K562 (cell line): ENCODE measurements at regions not wholly inside any gene's neighbourhood (a gene's known extent, or its start where the extent isn't known, plus 50 kb on each side); places are given as distances from the start of the nearest gene placed in this dataset.

ENCODE experiments used
- ATAC-seq: fragments of 200-7000 bp; cut with Tn5 transposase; 3 replicates; pipeline ENCODE4 v1.9.1; 2020; ENCODE audit warnings: moderate library complexity
- BruUV-seq: library from RNA; stranded (reverse); fragments of 400-500 nt; replicated peaks from 2 replicates; lab custom pipeline; 2021; lab: Mats Ljungman, UMichigan
- CTCF ChIA-PET: fragments of 300-600 bp; formaldehyde crosslinking; extraction: SDS; loops from one replicate; lab custom pipeline; 2021; ENCODE audit warnings: low intra/inter-chr PET ratio; lab: Yijun Ruan, JAX
- POLR2A ChIA-PET: fragments of 300-600, 350-650 bp; sonication (Branson Sonifier 250); formaldehyde crosslinking; extraction: SDS; loops from one replicate; lab custom pipeline; 2021; ENCODE audit warnings: antibody characterized with exemption, inconsistent platforms; lab: Yijun Ruan, JAX
- DNase-seq, 4 experiments: peaks; one replicate each; pipeline versions ENCODE4 v3.0.0 to v3.0.0-alpha.2; 2011 to 2018; ENCODE audit warnings: low spot score in 3 of 4, mixed read lengths in 3 of 4; ENCODE audit errors: extremely low read depth in 1 of 4
- FAIRE-seq: peaks from 2 replicates; lab custom pipeline; 2011; peaks lifted over from hg19 to GRCh38; lab: Jason Lieb, UNC
- H2AFZ ChIP-seq: 2 replicates; pipeline ENCODE4 v1.6.0; 2011; ENCODE audit warnings: low read depth, low read length, control low read depth, inconsistent platforms
- H3K27ac ChIP-seq: fragments of 200-600 bp; 3 replicates; pipeline ENCODE4 v1.8.0; 2011; ENCODE audit warnings: low read depth, mild to moderate bottlenecking, control low read depth, inconsistent platforms, low read length, moderate library complexity, mixed read lengths; ENCODE audit errors: extremely low read depth
- H3K27me3 ChIP-seq, 2 experiments: fragments of 300-600 bp in 1 of 2; 2 replicates in 1 of 2; 3 replicates in 1 of 2; pipeline versions ENCODE4 v1.6.0 to v1.8.0; 2011; ENCODE audit warnings: inconsistent platforms in 2 of 2, low read length in 2 of 2, mild to moderate bottlenecking in 1 of 2, mixed read lengths in 1 of 2, moderate library complexity in 1 of 2; ENCODE audit not compliant: control insufficient read depth in 2 of 2, insufficient read depth in 2 of 2
- H3K36me3 ChIP-seq: fragments of 300-600 bp; 3 replicates; pipeline ENCODE4 v1.8.0; 2011; ENCODE audit warnings: mild to moderate bottlenecking, low read length, inconsistent platforms; ENCODE audit not compliant: control insufficient read depth, insufficient read depth
- H3K4me1 ChIP-seq, 2 experiments: fragments of 200-600 bp in 1 of 2; replicated peaks in 1 of 2; 2 replicates in 1 of 2; 3 replicates in 1 of 2; pipeline versions ENCODE4 v1.5.1 to v1.8.0; 2011; ENCODE audit warnings: inconsistent platforms in 2 of 2, low read length in 2 of 2, mild to moderate bottlenecking in 1 of 2, mixed read lengths in 1 of 2, moderate library complexity in 1 of 2; ENCODE audit not compliant: control insufficient read depth in 2 of 2, insufficient read depth in 2 of 2
- H3K4me2 ChIP-seq: 2 replicates; pipeline ENCODE4 v1.6.1; 2011; ENCODE audit warnings: low read length, control low read depth, inconsistent platforms, mixed read lengths; ENCODE audit not compliant: insufficient read depth
- H3K4me3 ChIP-seq: fragments of 200-600 bp; sonication (generic), shearing (Covaris generic); 2 replicates; pipeline ENCODE4 v1.5.1; 2016; ENCODE audit warnings: control low read depth, inconsistent platforms
- H3K79me2 ChIP-seq: fragments of 200-600 bp; 3 replicates; pipeline ENCODE4 v1.8.0; 2011; ENCODE audit warnings: low read length, inconsistent platforms; ENCODE audit not compliant: control insufficient read depth, insufficient read depth
- H3K9ac ChIP-seq, 2 experiments: 2 replicates each; pipeline versions ENCODE4 v1.6.0 to v1.6.1; 2011; ENCODE audit warnings: low read depth in 2 of 2, low read length in 2 of 2, control low read depth in 1 of 2, inconsistent platforms in 1 of 2, mild to moderate bottlenecking in 1 of 2, mixed read lengths in 1 of 2; ENCODE audit not compliant: insufficient read depth in 1 of 2
- H3K9me1 ChIP-seq: one replicate; pipeline ENCODE4 v1.6.0; 2011; ENCODE audit warnings: inconsistent platforms, mild to moderate bottlenecking, low read length, moderate library complexity; ENCODE audit not compliant: control insufficient read depth, insufficient read depth
- H3K9me3 ChIP-seq: replicated peaks from 2 replicates; pipeline ENCODE4 v1.5.1; 2011; ENCODE audit warnings: low read depth, low read length, inconsistent platforms; ENCODE audit not compliant: control insufficient read depth, insufficient read depth
- H4K20me1 ChIP-seq: replicated peaks from 2 replicates; pipeline ENCODE4 v1.6.1; 2011; ENCODE audit warnings: low read length, inconsistent platforms, mixed read lengths; ENCODE audit not compliant: control insufficient read depth, insufficient read depth
- CEBPB ChIP-seq: fragments of 450-650 bp; IDR thresholded peaks from 2 replicates; pipeline ENCODE4 v1.6.1; 2016; ENCODE audit warnings: missing genetic modification characterization, missing compliant biosample characterization
- ESRRB ChIP-seq: fragments of 250-450 bp; sonication (Bioruptor Pico); IDR thresholded peaks from 2 replicates; pipeline ENCODE4 v1.5.0; 2020; ENCODE audit warnings: mild to moderate bottlenecking, moderate library complexity, borderline replicate concordance
- FOXA1 ChIP-seq: fragments of 450-650 bp; IDR thresholded peaks from 2 replicates; pipeline ENCODE4 v1.6.1; 2016; ENCODE audit warnings: mild to moderate bottlenecking, borderline replicate concordance
- HNRNPH1 ChIP-seq: fragments of 200-400 bp; formaldehyde crosslinking; optimal IDR thresholded peaks from 2 replicates; pipeline ENCODE3; 2017; ENCODE audit warnings: low read depth, mild to moderate bottlenecking, low read length, moderate library complexity
- KAT7 ChIP-seq: sonication (generic); formaldehyde crosslinking; IDR thresholded peaks from 2 replicates; pipeline ENCODE4 v1.8.0; 2022; ENCODE audit warnings: missing genetic modification reagents, mild to moderate bottlenecking, borderline replicate concordance
- MCM5 ChIP-seq: fragments of 450-650 bp; IDR thresholded peaks from 2 replicates; pipeline ENCODE4 v1.6.1; 2016; ENCODE audit warnings: low read depth
- NCOA6 ChIP-seq: fragments of 450-650 bp; IDR thresholded peaks from 2 replicates; pipeline ENCODE4 v1.6.1; 2017; ENCODE audit warnings: mild to moderate bottlenecking
- ZNF431 ChIP-seq: sonication (generic); formaldehyde crosslinking; IDR thresholded peaks from 2 replicates; pipeline ENCODE4 v1.8.0; 2022; ENCODE audit warnings: mild to moderate bottlenecking, missing genetic modification reagents
- WGBS: fragments of 100-300 bp; shearing (Covaris generic); methylation state at CpG from one replicate; pipeline ENCODE4 v1.1.6; 2016; ENCODE audit warnings: low coverage, mixed read lengths; ENCODE audit not compliant: insufficient coverage; ENCODE audit errors: missing lambda C conversion rate; 5-methylcytosine and 5-hydroxymethylcytosine counted together
- in situ Hi-C: fragments of 300-500 bp; cut with MboI; formaldehyde crosslinking; loops from 4 replicates; pipeline ENCODE4 v1.15.0; 2018; ENCODE audit warnings: inconsistent platforms, mixed read lengths
- intact Hi-C: fragments of 100-400 bp; cut with micrococcal nuclease; formaldehyde crosslinking; loops from 2 replicates; pipeline ENCODE4 v1.14.2; 2022
- TF ChIP-seq, protein P1 (sequence below): sonication (generic); formaldehyde crosslinking; IDR thresholded peaks from 2 replicates; pipeline ENCODE4 v1.8.1; 2023; ENCODE audit warnings: mild to moderate bottlenecking, missing genetic modification reagents

DNA sequence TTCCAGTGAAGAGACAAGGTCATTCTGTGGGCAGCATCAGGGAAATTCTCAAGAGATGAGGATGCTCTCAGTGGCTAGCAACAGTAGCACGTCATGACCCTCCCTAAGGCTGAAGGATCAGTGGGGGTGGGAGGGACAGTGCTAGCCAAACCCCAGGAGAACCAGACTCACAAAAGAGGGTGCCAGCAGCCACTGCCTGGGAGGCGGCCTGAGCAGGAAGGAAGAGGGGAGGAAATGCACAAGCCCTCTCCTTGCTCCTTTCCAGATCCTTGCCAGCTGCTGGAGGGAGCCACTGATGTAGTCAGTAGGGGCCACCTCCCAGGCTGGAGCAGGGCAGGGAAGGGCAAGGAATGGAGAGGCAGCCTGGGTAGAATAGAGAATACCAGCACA is 302.7 kb downstream of the RPS24 start:
- 0% methylated on average over 2 of the region's 2 CpGs for WGBS
- Histone ChIP-seq H3K79me2 (no peaks in the 10 kb centered on the region), H4K20me1 (no peaks in the 10 kb centered on the region), H3K9ac (no peak overlapping the region), H3K9me3 (no peaks in the 10 kb centered on the region), H2AFZ (no peak overlapping the region), H3K36me3 (no peaks in the 10 kb centered on the region), H3K27ac (no peak overlapping the region), H3K27me3 (peaks cover 0 to 36% of the 10 kb centered on the region in 2 experiments; a peak in 2 of 5 replicates), H3K4me1 (no peaks in the 10 kb centered on the region), H3K4me2 (no peak overlapping the region), H3K4me3 (no peak overlapping the region), H3K9me1 (no peaks in the 10 kb centered on the region)
- no TSS peak for BruUV-seq
- ChIA-PET POLR2A (interaction anchor here (0.6 kb wide), 1 partner anchor 111 kb away, joined by 3 read pairs; no protein-coding TSS in a partner anchor), CTCF (no interaction called here)
- no peak for ATAC-seq
- in situ Hi-C loops = no loop called here
- TF ChIP-seq, protein P1, sequence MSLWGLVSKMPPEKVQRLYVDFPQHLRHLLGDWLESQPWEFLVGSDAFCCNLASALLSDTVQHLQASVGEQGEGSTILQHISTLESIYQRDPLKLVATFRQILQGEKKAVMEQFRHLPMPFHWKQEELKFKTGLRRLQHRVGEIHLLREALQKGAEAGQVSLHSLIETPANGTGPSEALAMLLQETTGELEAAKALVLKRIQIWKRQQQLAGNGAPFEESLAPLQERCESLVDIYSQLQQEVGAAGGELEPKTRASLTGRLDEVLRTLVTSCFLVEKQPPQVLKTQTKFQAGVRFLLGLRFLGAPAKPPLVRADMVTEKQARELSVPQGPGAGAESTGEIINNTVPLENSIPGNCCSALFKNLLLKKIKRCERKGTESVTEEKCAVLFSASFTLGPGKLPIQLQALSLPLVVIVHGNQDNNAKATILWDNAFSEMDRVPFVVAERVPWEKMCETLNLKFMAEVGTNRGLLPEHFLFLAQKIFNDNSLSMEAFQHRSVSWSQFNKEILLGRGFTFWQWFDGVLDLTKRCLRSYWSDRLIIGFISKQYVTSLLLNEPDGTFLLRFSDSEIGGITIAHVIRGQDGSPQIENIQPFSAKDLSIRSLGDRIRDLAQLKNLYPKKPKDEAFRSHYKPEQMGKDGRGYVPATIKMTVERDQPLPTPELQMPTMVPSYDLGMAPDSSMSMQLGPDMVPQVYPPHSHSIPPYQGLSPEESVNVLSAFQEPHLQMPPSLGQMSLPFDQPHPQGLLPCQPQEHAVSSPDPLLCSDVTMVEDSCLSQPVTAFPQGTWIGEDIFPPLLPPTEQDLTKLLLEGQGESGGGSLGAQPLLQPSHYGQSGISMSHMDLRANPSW (CRISPR knock-in tag) = no peak
- TF ChIP-seq ESRRB (CRISPR knock-in tag) = no peak
- no peak for TF ChIP-seq MCM5
- no peak for TF ChIP-seq CEBPB (tag)
- TF ChIP-seq FOXA1 = no peak
- no peak for TF ChIP-seq KAT7 (CRISPR knock-in tag)
- no peak for TF ChIP-seq ZNF431 (CRISPR knock-in tag)
- TF ChIP-seq HNRNPH1 = no peak
- no peak for TF ChIP-seq NCOA6
- no peak for DNase-seq
- intact Hi-C loops = no loop called here
- FAIRE-seq = no peak
